GM23338 (cell line): ENCODE measurements at regions not wholly inside any gene's neighbourhood (a gene's known extent, or its start where the extent isn't known, plus 50 kb on each side); places are given as distances from the start of the nearest gene placed in this dataset.

Experiments used
- ATAC-seq: fragments of 200-7000 bp; cut with Tn5 transposase; 3 replicates; pipeline ENCODE4 v1.9.1; 2020
- DNase-seq: peaks from one replicate; pipeline ENCODE4 v3.0.0-alpha.2; 2015; ENCODE audit warnings: low spot score
- H2AFZ ChIP-seq: fragments of 200-600 bp; sonication (generic); 2 replicates; pipeline ENCODE4 v1.8.0; 2016; ENCODE audit warnings: antibody characterized with exemption, mild to moderate bottlenecking, moderate library complexity
- H3F3A ChIP-seq: fragments of 200-600 bp; sonication (generic); replicated peaks from 2 replicates; pipeline ENCODE4 v1.8.0; 2017; ENCODE audit warnings: antibody characterized with exemption, mixed run types, low read depth
- H3K27ac ChIP-seq: fragments of 200-600 bp; sonication (generic); 2 replicates; pipeline ENCODE4 v1.6.1; 2016; ENCODE audit warnings: low read depth
- H3K27me3 ChIP-seq: fragments of 200-600 bp; sonication (generic); 2 replicates; pipeline ENCODE4 v1.8.0; 2016; ENCODE audit warnings: mild to moderate bottlenecking, mixed run types, moderate library complexity; ENCODE audit not compliant: insufficient read depth
- H3K36me3 ChIP-seq: fragments of 200-600 bp; sonication (generic); 2 replicates; pipeline ENCODE4 v1.8.0; 2016; ENCODE audit warnings: mild to moderate bottlenecking; ENCODE audit not compliant: insufficient read depth
- H3K4me1 ChIP-seq: fragments of 200-600 bp; sonication (generic); 2 replicates; pipeline ENCODE4 v1.8.0; 2016; ENCODE audit warnings: mild to moderate bottlenecking, moderate library complexity; ENCODE audit not compliant: insufficient read depth
- H3K4me2 ChIP-seq: fragments of 200-600 bp; sonication (generic); 2 replicates; pipeline ENCODE4 v1.7.1; 2017; ENCODE audit warnings: mixed run types
- H3K4me3 ChIP-seq: fragments of 200-600 bp; sonication (generic); 2 replicates; pipeline ENCODE4 v1.6.1; 2016; ENCODE audit warnings: mixed run types
- H3K79me2 ChIP-seq: fragments of 200-600 bp; sonication (generic); replicated peaks from 2 replicates; pipeline ENCODE4 v1.8.0; 2017; ENCODE audit warnings: mild to moderate bottlenecking; ENCODE audit not compliant: insufficient read depth
- H3K9me2 ChIP-seq: fragments of 200-600 bp; sonication (generic); 2 replicates; pipeline ENCODE4 v1.8.0; 2017; ENCODE audit not compliant: insufficient read depth
- H4K20me1 ChIP-seq: fragments of 200-600 bp; sonication (generic); replicated peaks from 2 replicates; pipeline ENCODE4 v1.8.0; 2017; ENCODE audit warnings: mild to moderate bottlenecking; ENCODE audit not compliant: insufficient read depth
- H3K27ac Mint-ChIP-seq: 2 replicates; pipeline ENCODE4 v1.8.0; 2020; ENCODE audit warnings: inconsistent platforms, mild to moderate bottlenecking, moderate library complexity, mixed read lengths
- H3K27me3 Mint-ChIP-seq: 3 replicates; pipeline ENCODE4 v1.8.0; 2022; ENCODE audit warnings: low read depth, mild to moderate bottlenecking, moderate library complexity, mixed read lengths, inconsistent platforms; ENCODE audit not compliant: insufficient read depth, poor library complexity
- H3K36me3 Mint-ChIP-seq: 3 replicates; pipeline ENCODE4 v1.8.0; 2021; ENCODE audit warnings: low read depth, mild to moderate bottlenecking, inconsistent platforms, moderate library complexity, mixed read lengths
- H3K4me1 Mint-ChIP-seq: 3 replicates; pipeline ENCODE4 v1.8.0; 2020; ENCODE audit warnings: mild to moderate bottlenecking, inconsistent platforms, mixed read lengths
- H3K4me3 Mint-ChIP-seq: 3 replicates; pipeline ENCODE4 v1.8.0; 2021; ENCODE audit warnings: moderate library complexity, mild to moderate bottlenecking, inconsistent platforms, mixed read lengths
- H3K9me3 Mint-ChIP-seq: 3 replicates; pipeline ENCODE4 v1.8.0; 2020; ENCODE audit warnings: moderate library complexity, mild to moderate bottlenecking, inconsistent platforms, mixed read lengths
- ETS1 ChIP-seq: IDR thresholded peaks from 2 replicates; pipeline ENCODE4 v1.6.1; 2016; ENCODE audit warnings: antibody characterized with exemption
- EZH2 ChIP-seq: fragments of 200-600 bp; sonication (generic); IDR thresholded peaks from one replicate; pipeline ENCODE4 v1.8.0; 2017; ENCODE audit warnings: antibody characterized with exemption, mild to moderate bottlenecking, low read depth; ENCODE audit not compliant: unreplicated experiment
- EZH2phosphoT487 ChIP-seq: fragments of 200-600 bp; sonication (generic); IDR thresholded peaks from one replicate; pipeline ENCODE4 v1.8.1; 2018; ENCODE audit warnings: antibody characterized with exemption; ENCODE audit not compliant: unreplicated experiment
- NANOG ChIP-seq: IDR thresholded peaks from 2 replicates; pipeline ENCODE4 v1.6.1; 2016; ENCODE audit warnings: antibody characterized with exemption, borderline replicate concordance
- POLR2AphosphoS5 ChIP-seq: IDR thresholded peaks from 2 replicates; pipeline ENCODE4 v1.6.1; 2016; ENCODE audit warnings: antibody characterized with exemption, low read depth
- REST ChIP-seq: IDR thresholded peaks from one replicate; pipeline ENCODE4 v1.6.1; 2018; ENCODE audit warnings: antibody characterized with exemption; ENCODE audit not compliant: unreplicated experiment
- STAT1 ChIP-seq: IDR thresholded peaks from one replicate; pipeline ENCODE4 v1.6.1; 2016; ENCODE audit warnings: antibody characterized with exemption; ENCODE audit not compliant: unreplicated experiment
- ZNF114 ChIP-seq: fragments of 250-450 bp; sonication (Bioruptor Pico); IDR thresholded peaks from 2 replicates; pipeline ENCODE4 v1.5.0; 2020; ENCODE audit warnings: mild to moderate bottlenecking, moderate library complexity
- ZNF331 ChIP-seq: fragments of 250-450 bp; sonication (Bioruptor Pico); IDR thresholded peaks from 2 replicates; pipeline ENCODE4 v1.5.0; 2020; ENCODE audit warnings: low read depth, mild to moderate bottlenecking, moderate library complexity
- TF ChIP-seq, protein P1 (sequence below): fragments of 250-450 bp; sonication (Bioruptor Pico); IDR thresholded peaks from 2 replicates; pipeline ENCODE4 v1.5.0; 2020; ENCODE audit warnings: mild to moderate bottlenecking, moderate library complexity

- Mint-ChIP-seq H3K4me3 (no peak overlapping the region), H3K36me3 (no peaks in the 10 kb centered on the region; the same call in 2 of the 3 replicates), H3K27me3 (peaks cover 23% of the 10 kb centered on the region), H3K4me1 (peaks cover 36% of the 10 kb centered on the region), H3K9me3 (no peaks in the 10 kb centered on the region; the same call in 2 of the 3 replicates), H3K27ac (no peak overlapping the region)
- Histone ChIP-seq H3K9me2 (peaks cover 33% of the 10 kb centered on the region), H4K20me1 (no peaks in the 10 kb centered on the region), H3K4me2 (no peak overlapping the region), H3K79me2 (no peaks in the 10 kb centered on the region), H3K36me3 (no peaks in the 10 kb centered on the region), H3K27me3 (no peaks in the 10 kb centered on the region), H3K27ac (no peak overlapping the region), H2AFZ (no peak overlapping the region), H3K4me3 (no peak overlapping the region), H3K4me1 (peaks cover 21% of the 10 kb centered on the region), H3F3A (no peaks in the 10 kb centered on the region)
- DNase-seq (no peak), ATAC-seq (no peak)
- TF ChIP-seq POLR2AphosphoS5 = no peak
- no peak for TF ChIP-seq ZNF114 (CRISPR knock-in tag)
- no peak for TF ChIP-seq REST
- no peak for TF ChIP-seq NANOG
- no peak for TF ChIP-seq EZH2phosphoT487
- TF ChIP-seq ETS1 = no peak
- TF ChIP-seq ZNF331 (CRISPR knock-in tag) = no peak
These were observed 284.6 kb downstream of the CDC5L start for GRCh38 chr6:44672086-44672485.

DNA sequence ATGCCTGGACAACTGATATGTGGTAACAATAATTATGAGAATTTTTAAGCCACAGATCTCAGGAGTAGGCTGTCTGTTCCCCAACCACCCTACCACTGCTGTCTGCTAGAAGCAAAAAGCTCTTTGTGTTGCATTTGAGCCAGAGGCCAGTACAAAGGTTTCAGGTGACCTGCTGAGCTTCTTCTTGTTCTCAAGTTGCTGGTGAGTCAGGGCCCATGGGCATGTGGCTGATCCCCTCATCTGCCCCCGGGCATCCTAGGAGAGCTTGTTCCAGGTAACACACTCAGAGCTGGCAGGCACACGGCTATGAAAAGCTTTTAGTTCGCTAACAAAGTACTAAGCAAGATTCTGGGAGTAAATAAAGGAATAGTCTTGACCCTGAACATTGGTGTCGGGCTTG, 285.3 kb downstream of the CDC5L start:
- no peaks in the 10 kb centered on the region for H3F3A ChIP-seq
- no peak overlapping the region for H3K27ac Mint-ChIP-seq
- TF ChIP-seq EZH2 = no peak
- no peak for TF ChIP-seq ZNF114 (CRISPR knock-in tag)
- TF ChIP-seq ETS1 = no peak
- TF ChIP-seq STAT1 = no peak
- TF ChIP-seq, protein P1, sequence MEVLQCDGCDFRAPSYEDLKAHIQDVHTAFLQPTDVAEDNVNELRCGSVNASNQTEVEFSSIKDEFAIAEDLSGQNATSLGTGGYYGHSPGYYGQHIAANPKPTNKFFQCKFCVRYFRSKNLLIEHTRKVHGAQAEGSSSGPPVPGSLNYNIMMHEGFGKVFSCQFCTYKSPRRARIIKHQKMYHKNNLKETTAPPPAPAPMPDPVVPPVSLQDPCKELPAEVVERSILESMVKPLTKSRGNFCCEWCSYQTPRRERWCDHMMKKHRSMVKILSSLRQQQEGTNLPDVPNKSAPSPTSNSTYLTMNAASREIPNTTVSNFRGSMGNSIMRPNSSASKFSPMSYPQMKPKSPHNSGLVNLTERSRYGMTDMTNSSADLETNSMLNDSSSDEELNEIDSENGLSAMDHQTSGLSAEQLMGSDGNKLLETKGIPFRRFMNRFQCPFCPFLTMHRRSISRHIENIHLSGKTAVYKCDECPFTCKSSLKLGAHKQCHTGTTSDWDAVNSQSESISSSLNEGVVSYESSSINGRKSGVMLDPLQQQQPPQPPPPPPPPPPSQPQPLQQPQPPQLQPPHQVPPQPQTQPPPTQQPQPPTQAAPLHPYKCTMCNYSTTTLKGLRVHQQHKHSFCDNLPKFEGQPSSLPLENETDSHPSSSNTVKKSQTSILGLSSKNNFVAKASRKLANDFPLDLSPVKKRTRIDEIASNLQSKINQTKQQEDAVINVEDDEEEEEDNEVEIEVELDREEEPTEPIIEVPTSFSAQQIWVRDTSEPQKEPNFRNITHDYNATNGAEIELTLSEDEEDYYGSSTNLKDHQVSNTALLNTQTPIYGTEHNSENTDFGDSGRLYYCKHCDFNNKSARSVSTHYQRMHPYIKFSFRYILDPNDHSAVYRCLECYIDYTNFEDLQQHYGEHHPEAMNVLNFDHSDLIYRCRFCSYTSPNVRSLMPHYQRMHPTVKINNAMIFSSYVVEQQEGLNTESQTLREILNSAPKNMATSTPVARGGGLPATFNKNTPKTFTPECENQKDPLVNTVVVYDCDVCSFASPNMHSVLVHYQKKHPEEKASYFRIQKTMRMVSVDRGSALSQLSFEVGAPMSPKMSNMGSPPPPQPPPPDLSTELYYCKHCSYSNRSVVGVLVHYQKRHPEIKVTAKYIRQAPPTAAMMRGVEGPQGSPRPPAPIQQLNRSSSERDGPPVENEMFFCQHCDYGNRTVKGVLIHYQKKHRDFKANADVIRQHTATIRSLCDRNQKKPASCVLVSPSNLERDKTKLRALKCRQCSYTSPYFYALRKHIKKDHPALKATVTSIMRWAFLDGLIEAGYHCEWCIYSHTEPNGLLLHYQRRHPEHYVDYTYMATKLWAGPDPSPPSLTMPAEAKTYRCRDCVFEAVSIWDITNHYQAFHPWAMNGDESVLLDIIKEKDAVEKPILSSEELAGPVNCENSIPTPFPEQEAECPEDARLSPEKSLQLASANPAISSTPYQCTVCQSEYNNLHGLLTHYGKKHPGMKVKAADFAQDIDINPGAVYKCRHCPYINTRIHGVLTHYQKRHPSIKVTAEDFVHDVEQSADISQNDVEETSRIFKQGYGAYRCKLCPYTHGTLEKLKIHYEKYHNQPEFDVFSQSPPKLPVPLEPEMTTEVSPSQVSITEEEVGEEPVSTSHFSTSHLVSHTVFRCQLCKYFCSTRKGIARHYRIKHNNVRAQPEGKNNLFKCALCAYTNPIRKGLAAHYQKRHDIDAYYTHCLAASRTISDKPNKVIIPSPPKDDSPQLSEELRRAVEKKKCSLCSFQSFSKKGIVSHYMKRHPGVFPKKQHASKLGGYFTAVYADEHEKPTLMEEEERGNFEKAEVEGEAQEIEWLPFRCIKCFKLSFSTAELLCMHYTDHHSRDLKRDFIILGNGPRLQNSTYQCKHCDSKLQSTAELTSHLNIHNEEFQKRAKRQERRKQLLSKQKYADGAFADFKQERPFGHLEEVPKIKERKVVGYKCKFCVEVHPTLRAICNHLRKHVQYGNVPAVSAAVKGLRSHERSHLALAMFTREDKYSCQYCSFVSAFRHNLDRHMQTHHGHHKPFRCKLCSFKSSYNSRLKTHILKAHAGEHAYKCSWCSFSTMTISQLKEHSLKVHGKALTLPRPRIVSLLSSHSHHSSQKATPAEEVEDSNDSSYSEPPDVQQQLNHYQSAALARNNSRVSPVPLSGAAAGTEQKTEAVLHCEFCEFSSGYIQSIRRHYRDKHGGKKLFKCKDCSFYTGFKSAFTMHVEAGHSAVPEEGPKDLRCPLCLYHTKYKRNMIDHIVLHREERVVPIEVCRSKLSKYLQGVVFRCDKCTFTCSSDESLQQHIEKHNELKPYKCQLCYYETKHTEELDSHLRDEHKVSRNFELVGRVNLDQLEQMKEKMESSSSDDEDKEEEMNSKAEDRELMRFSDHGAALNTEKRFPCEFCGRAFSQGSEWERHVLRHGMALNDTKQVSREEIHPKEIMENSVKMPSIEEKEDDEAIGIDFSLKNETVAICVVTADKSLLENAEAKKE = no peak
- no peak overlapping the region for H3K4me3 Mint-ChIP-seq
- H2AFZ ChIP-seq = peak overlapping the region; percentile 85; the same call in 1 of the 2 replicates
- peaks cover 33% of the 10 kb centered on the region for H3K9me2 ChIP-seq
- no peaks in the 10 kb centered on the region; the same call in 2 of the 3 replicates for H3K36me3 Mint-ChIP-seq
- H4K20me1 ChIP-seq = no peaks in the 10 kb centered on the region
- no peaks in the 10 kb centered on the region for H3K27me3 ChIP-seq
- no peaks in the 10 kb centered on the region for H3K79me2 ChIP-seq
- H3K36me3 ChIP-seq = no peaks in the 10 kb centered on the region
- H3K4me1 Mint-ChIP-seq = peaks cover 29% of the 10 kb centered on the region
- peak; percentile 49 for ATAC-seq
- H3K27me3 Mint-ChIP-seq = peaks cover 16% of the 10 kb centered on the region
- peaks cover 13% of the 10 kb centered on the region for H3K4me1 ChIP-seq
- H3K4me3 ChIP-seq = no peak overlapping the region
- H3K27ac ChIP-seq = no peak overlapping the region
- H3K4me2 ChIP-seq = 0 out of 2 replicates have a peak overlapping the region, but pooled peaks have one; percentile 14
- DNase-seq = no peak
- H3K9me3 Mint-ChIP-seq = no peaks in the 10 kb centered on the region; the same call in 2 of the 3 replicates
